EL (cell line): ENCODE measurements at regions not wholly inside any gene's neighbourhood (a gene's known extent, or its start where the extent isn't known, plus 50 kb on each side); places are given as distances from the start of the nearest gene placed in this dataset.
"Not testable (repeated sequence)": the region's sequence is repeated elsewhere in the genome, so short reads cannot be mapped to it uniquely, and the experiment has no call there.

Experiments
- DNase-seq: peaks from one replicate; pipeline ENCODE4 v3.0.0-alpha.2; 2016

GRCh38 chr14:71400871-71401321 is 493.6 kb downstream of the PCNX1 start:
- DNase-seq = peak; percentile 23

GRCh38 chr14:71402415-71402814 is 495.2 kb downstream of the PCNX1 start:
- peak; percentile 53 for DNase-seq

- peak; percentile 22 for DNase-seq
Observed at GRCh38 chr14:71403656-71404055, 496.4 kb downstream of the PCNX1 start.

- DNase-seq = no peak
Observed at GRCh38 chr14:71405676-71406075, 498.4 kb downstream of the PCNX1 start.

GRCh38 chr14:71408362-71409030 is 501.2 kb downstream of the PCNX1 start:
- peak; percentile 32 for DNase-seq

- no peak for DNase-seq
Observed at GRCh38 chr14:71410578-71411284, 503.5 kb downstream of the PCNX1 start.

GRCh38 chr14:71411285-71411595 is 504.0 kb downstream of the PCNX1 start:
- DNase-seq = no peak

GRCh38 chr14:71411738-71412137 is 504.5 kb downstream of the PCNX1 start:
- DNase-seq = no peak

- peak; percentile 63 for DNase-seq
Observed at GRCh38 chr14:71414631-71415403, 507.6 kb downstream of the PCNX1 start.

GRCh38 chr14:71415404-71415690 is 508.1 kb downstream of the PCNX1 start:
- DNase-seq = peak; percentile 49

GRCh38 chr14:71416392-71416791 is 509.1 kb downstream of the PCNX1 start:
- DNase-seq = peak; percentile 15

GRCh38 chr14:71418532-71419245 is 511.4 kb downstream of the PCNX1 start:
- DNase-seq = no peak

GRCh38 chr14:71423481-71423880 is 508.7 kb upstream of the RGS6 start:
- no peak for DNase-seq

- DNase-seq = no peak
Observed at GRCh38 chr14:71424941-71425340, 507.3 kb upstream of the RGS6 start.

GRCh38 chr14:71426001-71426400 is 506.2 kb upstream of the RGS6 start:
- no peak for DNase-seq

GRCh38 chr14:71429902-71430301 is 502.3 kb upstream of the RGS6 start:
- DNase-seq = no peak

GRCh38 chr14:71430321-71430677 is 501.9 kb upstream of the RGS6 start:
- DNase-seq = no peak

- no peak for DNase-seq
Observed at GRCh38 chr14:71430678-71431376, 501.4 kb upstream of the RGS6 start.

GRCh38 chr14:71432334-71433110 is 499.7 kb upstream of the RGS6 start:
- no peak for DNase-seq

GRCh38 chr14:71433303-71433702 is 498.9 kb upstream of the RGS6 start:
- no peak for DNase-seq

- DNase-seq = not testable (repeated sequence)
Observed at GRCh38 chr14:71435641-71436040, 496.6 kb upstream of the RGS6 start.

- no peak for DNase-seq
Observed at GRCh38 chr14:71437870-71438269, 494.4 kb upstream of the RGS6 start.
